GM19324 (cell line): ENCODE measurements at regions not wholly inside any gene's neighbourhood (a gene's known extent, or its start where the extent isn't known, plus 50 kb on each side); places are given as distances from the start of the nearest gene placed in this dataset.

Experiments
- ATAC-seq: cut with Tn5 transposase; IDR thresholded peaks from one replicate; pipeline ENCODE4 v1.9.1; 2021; ENCODE audit warnings: mild to moderate bottlenecking, moderate library complexity; ENCODE audit not compliant: unreplicated experiment, low FRiP score

DNA sequence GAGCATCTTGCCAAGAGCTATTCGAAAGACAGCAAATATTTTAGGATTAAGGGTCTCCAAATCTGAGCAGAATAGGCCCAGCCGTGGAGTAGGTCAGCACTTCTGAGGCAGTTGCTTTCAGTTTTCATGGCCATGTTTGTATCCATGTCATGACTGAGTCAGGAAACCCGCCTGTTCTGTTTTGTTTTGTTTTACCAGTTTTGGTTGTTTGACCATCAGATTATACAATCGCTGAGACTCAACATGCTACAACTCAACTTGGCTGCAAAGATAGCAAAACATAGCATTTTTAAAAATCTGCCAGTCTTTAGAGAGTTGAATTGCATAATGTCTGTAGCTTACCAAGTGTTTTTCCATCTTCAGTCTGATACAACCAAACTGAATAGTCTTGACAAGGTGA, 185.1 kb upstream of the ZNF462 start:
- ATAC-seq: no peak

DNA sequence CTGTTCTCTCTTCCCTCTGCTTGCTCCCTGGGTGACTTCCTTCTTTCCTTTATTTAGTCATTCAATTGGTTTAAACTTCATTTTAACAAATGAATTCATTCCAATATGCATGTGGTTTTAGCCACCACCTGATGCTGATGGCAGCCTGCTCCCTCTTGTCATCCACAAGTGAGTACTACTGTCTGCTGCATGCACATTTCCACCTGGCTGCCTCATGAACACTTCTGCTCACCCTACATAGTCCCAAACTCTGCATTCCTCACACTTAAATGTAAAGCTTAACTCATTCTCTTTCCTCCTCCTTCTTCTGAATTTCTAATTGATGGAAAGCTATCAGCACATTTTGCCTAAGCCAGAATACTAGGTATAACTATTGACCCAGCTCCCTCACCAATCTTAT, 184.7 kb upstream of the ZNF462 start:
- no peak for ATAC-seq

DNA sequence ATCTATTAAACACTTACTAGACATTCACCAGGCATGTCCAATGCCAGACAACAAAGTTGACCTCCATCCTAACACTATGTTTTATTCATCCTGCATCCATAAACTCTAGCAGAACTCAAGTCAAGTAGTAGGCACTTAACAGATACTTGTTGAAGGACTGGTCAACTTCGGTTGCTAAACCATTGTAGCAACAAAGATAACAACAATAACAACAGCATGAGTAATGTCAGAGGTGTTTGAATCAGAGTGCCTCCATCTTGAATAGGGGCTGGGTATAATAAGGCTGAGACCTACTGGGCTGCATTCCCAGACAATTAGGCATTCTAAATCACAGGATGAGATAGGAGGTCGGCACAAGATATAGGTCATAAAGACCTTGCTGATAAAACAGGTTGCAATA, 180.5 kb upstream of the ZNF462 start:
- ATAC-seq: no peak

DNA sequence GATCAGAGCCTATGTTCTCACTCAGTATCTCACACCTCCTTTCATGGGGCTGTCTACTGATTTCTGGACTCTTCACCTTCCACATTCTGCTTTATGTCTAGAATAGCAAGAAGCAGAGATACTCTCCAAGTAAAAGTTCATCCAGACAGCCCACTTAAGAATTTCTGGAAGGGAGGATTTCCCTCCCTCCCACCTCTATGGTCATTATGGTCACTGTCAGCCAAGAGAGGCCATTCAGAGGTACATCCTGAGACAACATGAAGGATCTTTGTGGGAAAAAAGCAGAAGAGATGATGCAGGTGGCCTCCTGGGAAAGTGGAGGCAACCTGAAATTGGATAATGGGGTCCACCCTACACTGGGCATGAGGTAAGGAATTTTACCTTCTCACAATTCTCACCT, 179.5 kb upstream of the ZNF462 start:
- ATAC-seq: no peak

DNA sequence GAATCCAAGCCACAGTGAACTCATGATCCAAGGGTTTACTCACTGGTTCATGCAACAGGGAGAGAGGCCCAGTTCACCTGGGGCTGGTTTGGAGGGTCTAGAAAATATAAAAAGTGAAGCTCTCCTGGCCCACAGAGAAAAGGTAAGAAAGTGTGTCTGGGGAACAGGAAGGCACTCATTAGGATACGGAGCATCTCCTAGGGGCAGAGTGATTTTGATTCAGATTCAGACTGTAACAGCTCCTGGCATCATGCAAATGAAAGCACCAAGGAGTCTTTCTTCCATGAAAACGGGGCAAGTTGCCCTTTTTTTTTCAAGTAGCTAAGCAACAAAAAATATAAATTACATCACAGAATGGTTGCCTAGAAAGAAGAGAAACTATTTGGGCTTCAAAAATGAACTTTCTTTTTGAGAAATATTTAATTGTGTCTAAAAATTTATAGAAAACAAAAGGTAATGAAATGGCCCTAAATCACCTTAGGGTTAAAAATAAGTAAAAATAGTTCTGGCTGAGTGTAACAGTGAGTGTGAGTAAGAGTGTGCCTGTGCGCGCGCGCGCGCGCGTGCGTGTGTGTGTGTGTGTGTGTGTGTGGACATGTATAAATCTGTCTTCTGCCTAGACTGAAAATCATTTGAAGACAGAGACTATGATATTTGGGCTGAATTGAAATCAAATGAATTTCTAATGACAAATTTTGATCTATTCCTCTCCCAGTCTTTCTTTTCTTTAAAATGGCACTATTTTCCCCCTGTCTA, 177.8 kb upstream of the ZNF462 start:
- no peak for ATAC-seq

DNA sequence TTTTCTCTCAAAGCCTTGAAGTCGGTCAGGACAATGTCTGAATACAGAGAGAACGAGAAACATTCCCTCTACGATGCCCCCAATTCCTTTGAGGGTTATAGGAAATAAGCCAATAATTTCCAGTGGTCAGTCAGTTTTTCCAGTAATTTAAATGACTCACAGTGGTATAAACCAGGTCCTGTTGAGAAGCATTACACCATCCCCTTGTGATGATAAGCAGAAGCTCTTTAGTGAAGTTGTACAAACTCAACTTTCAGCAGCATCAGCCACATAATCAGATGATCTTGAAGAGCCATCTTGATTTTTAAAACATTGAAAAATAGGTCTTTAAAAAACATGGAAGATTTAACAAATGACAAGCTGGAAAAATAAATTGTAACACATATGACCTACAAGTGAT, 173.9 kb upstream of the ZNF462 start:
- no peak for ATAC-seq

DNA sequence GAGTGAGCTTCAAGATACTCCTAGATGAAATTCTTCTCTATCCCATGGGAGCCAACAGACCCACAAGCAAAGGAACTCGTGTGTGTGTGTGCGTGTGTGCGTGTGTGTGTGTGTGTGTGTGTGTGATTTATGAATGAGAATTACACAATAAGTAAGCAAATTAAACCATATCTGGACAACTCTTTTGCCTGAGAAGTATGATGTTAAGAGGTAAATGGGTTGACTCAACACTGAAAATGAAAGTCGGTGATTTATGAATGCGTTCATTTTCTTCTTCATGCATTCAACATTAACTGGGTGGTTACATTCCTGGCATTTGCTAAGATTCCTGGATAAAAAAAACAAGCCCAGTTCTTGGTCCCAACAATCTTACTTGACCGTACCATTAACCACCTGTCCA, 171.3 kb upstream of the ZNF462 start:
- ATAC-seq: no peak

DNA sequence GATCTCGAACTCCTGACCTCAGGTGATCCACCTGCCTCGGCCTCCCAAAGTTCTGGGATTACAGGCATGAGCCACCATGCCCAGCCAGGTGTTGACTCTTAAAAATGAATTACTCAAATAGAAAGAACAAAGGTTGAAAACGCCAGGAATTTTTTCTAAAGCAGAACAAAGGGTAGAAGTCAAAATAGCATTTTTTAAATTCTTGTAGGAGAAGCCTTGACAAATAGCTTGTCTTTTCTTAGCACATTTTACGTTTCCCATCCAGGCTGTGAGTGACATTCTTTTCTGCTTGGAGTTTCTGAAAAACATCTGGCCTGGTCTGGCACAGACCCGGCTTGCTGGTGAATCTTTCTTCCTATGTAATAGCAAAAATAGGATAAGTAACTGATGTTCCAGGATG, 169.4 kb upstream of the ZNF462 start:
- ATAC-seq: no peak

DNA sequence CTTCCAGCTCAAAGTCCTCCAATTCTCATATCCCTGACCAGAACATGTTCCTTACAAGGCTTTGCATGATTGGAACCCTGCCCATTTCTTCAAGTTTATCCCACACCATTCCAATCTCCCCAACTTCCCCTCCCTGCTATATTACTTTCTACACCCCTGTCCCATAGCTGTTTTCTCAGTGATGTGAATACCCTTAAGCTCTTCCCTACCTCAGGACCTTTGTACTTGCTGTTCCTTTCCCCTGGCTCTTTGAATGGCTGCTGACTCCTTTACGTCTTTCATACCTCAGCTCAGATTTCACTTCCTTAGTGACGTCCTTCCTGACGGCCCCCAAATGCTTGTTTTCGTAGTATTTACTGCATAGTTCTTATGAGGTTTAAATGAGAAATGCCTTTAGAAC, 166.2 kb upstream of the ZNF462 start:
- no peak for ATAC-seq

DNA sequence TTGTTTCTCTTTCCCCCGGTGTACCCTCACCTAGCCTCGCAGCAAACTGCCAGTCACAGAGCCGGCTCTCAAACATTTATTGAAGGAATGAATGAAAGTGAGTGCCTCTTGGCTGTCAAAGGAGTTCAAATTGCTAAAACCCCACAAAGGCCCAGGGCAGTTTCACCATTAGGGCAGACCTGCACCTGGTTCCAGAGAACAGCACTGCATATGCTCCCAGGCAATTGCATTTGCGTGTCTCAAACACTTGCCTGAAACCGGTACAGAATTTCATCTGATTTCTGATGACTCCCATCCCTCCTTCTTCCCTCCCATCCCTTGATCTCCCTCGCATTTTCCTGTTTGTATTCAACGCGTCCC, 165.6 kb upstream of the ZNF462 start:
- no peak for ATAC-seq

DNA sequence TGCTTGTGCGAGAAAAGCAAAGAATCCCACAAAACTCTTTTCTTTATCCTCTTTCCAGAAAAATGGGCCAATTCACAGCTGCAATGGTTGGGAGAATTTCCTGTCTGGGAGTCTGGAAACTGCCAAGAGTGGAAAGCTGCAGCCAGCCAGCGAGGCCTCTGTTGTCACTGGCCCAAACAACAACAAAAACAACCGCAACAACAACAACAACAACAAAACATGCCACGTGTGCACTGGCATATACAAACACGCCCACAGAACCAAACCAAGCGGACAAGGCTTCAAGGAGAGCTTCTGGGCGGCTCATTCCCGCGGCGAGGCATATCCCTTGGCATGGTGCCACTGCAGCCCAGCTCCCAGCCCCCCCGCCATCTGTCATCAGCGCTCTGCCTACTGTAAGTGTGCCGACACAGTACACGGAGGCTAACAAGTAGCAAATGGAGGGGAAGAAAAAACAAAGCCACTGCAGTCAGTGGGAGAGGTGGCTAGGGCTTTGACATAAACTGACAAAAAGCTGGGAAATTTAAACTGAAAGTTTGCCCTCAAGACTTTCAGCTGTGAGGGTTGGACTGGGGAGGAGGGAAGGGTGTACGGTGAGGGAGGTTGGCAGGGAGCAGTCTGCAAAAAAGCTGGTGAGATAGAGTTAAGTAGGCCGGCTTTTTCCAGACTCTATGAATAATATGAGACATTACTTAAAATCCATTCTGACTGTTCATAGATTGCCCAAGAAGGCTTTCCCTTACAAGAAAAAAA, 165.0 kb upstream of the ZNF462 start:
- ATAC-seq: no peak

DNA sequence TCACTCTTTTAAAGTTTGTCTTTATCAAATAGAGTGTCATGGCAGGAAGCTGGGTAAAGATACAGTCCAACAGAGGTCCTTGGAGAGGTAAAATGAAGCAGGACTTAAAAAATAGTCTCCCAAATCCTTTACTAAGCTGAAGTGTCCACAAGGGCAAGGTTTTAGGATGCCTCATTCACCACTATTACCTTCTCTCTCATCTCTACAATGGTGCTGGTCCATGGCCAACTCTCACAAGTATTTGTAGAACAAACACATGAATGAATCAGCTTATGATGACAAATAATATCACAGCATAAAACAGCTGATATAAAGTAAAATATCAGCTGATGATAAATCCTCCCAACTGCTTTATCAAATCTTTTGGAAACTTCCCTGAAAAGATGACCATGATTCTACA, 162.3 kb upstream of the ZNF462 start:
- ATAC-seq: no peak

DNA sequence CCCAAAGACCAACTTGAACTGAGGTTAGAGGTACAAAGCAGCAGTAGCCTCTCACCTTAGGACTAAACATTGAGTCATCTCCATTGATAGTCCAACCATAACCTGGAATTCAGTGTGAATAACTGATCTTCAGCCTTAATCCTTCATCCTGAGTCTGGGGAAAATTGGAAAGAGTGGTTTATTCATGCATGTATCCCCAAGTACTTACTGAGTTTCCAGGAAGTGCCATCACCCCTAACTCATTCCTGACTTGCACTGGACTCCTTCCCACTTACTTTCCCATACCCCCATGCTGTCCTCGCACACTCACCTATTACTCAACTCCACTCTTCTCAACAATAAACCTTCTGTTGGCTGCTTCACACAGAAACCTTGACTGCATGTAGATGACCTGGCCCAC, 161.4 kb upstream of the ZNF462 start:
- ATAC-seq: no peak

DNA sequence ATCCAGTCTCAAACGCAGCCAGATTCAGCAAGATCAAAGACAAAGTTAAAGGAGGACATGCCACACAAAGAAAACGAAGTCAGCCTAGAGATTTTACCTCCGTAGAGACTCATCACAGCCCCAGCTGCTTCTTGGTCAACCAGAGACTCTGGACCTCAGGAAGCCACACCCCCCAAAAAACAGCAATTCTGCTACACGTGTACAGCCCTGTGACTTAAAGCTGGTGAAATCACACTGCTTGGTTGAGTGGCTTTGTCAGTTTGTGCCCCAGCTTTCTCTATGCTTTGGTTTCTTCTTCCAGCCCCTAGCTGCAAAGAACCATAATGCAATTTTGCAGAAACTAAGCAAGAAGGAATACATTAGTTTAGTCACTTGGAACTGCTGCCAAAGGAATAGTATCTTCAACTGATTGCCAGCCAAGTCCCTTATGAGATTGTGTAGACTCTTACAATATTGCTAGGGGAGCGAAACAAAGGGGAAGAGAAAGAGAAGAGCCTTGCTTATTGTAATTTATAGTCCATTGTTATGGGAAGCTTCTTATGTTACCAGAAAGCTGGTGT, 158.8 kb upstream of the ZNF462 start:
- ATAC-seq: no peak

DNA sequence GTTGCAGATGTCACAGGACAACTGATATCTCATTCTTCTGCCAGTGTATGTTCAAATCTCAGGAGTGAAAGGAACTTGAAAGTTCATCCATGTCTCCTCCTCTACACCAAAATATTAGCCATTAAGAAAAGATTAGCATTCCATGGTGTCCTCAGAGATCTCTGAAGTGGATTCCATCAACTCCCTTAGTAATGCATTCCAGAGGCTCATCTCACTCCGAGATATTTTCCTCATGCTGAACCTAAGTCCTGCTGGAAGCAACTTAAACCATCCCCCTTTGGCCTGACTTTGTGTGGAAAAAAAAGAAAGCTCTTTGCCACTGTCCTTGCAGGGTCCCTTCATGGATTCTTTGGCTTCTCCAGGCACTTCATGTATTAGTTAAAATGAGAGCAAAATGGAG, 155.7 kb upstream of the ZNF462 start:
- no peak for ATAC-seq

DNA sequence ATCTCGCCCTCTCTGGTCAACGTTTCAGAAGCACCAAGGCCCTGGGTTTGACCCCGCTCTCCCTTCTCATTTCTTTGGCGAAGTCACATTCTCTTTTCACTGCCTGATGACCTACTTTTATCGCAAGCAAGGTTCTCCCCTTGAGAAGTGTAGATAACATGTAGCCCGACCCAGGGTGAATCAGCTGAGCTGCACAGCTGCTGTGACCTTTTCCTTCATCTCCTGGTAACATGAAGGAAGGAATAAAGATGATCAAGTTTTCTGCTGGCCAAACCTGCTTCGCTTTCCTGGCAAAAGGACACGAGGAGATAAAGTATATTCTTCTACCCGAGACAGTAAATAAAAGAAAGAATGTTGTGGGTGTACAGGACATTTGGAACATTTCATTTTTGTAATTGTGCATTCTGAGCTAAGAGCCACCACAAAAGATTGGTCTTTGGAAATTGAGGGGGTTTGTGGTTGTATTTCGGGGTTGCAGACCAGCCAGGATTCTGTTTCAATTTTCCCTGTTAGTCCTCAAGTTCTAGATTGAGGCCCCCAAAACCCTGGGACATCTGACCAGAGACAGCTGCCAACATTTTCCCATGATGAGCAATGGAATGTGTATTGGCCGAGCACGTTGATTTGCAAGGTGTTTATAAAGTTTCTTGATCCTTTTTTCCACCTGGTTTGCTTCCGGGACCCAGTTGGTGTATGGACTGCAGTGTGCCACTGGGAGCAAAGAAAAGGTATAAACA, 155.1 kb upstream of the ZNF462 start:
- ATAC-seq: no peak

DNA sequence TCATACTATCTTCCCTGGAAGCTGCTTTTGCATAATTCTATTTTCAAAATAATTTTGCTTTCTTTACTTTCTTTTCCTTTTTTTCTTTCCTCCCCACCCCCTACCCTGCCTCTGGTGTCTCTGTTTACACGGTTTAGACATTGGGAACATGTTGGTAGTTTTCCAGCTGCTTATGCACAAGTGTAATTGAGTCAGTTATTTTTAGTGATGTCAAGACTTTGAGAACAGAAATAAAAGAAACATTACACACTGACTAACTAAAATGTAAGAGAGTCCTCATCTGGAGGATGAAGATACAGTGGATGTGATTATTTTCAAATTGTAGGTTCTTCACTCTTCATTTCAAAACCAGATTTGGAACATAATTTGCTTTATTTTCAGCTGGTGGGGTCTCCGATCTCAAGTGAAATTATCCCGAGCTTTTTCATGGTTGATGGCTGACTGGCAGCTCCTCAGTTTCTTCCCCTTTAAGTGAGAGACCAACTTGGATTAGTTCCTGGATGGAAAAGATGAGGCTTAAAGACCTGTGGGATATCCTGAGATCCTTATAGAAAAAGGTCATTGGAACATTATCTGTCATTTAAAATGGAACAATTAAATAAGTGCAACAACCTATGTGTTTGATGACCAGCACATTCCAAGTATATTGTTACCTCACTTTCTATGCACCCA, 154.4 kb upstream of the ZNF462 start:
- ATAC-seq: no peak

DNA sequence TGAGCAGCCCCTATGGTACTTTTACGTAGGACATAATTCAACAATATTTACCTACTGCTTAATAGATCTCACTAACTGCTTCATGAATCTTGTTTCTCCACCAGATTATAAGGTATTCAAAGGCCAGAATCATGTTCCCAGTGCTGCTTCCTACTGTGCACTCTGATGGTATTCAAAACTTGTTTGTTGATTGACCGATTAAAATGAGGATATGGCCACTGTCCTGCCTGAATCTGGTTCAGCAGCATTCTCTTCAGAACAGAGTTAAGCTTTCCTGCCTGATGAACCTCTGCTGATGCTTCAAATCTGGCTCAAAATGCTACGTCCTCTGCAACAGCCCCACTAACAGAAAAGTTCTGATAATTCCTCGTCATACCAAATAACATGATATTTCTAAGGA, 150.7 kb upstream of the ZNF462 start:
- ATAC-seq: no peak

DNA sequence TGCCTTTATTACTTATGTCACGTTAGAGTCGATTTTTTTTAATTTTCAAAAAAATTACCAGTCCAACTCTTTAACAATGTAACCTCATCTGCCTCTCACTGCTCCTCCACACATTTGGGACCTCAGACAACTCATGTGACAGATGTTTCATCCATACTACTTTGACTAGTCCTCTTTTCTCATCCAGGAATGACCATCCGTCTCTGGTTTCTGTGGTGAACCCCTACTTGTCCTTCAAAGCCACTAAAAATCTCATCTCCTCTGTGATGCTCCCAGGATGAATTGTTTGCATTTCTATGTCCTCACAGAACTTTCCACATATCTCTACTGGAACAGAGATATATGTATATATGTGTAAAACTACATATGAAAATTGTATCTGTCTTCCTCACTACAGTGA, 149.8 kb upstream of the ZNF462 start:
- no peak for ATAC-seq

DNA sequence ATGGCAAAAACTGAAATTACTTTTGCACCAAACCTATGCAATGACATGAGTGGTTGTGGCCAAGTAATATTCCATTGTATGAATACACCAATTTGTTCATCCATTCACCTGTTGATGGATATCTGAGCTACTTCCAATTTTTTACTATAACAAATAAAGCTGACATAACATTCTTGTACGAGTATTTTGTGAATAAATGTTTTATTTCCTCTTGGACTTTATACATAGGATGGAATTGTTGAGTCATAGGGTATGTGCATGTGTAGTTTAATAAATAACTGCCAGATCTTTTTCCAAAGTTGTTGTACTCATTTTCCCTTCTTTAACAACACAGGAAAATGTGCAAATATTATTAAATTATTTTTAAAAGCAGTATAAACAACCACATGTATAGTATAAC, 146.1 kb upstream of the ZNF462 start:
- no peak for ATAC-seq

DNA sequence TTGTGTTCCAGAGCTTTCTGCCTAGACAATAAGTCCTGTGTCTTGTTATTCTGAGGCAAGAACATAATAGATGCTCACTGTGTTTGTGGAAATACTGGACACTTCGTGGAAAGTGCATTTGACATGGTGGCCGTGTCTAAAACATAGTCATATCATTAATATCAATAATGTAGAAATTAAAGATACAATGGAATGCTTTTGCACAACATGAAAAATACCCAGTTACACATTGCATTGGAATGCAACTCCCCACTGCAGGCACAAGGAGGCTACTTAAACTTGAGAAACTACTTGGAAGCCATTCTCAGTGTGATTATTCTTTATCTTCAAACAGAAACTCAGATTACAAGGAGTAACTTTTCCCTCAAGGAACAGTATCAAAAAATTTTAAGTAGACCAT, 145.3 kb upstream of the ZNF462 start:
- ATAC-seq: no peak
